Neuronal stem cell (in vitro differentiated cells): ENCODE measurements at regions not wholly inside any gene's neighbourhood (a gene's known extent, or its start where the extent isn't known, plus 50 kb on each side); places are given as distances from the start of the nearest gene placed in this dataset.

Source experiments
- DNase-seq: peaks from one replicate; pipeline ENCODE4 v3.0.0-alpha.2; 2013; ENCODE audit warnings: low spot score
- H2AFZ ChIP-seq: one replicate; pipeline ENCODE4 v1.6.1; 2013; ENCODE audit warnings: mild to moderate bottlenecking, low read length, inconsistent platforms
- H2AK5ac ChIP-seq: 2 replicates; pipeline ENCODE4 v1.6.1; 2013; ENCODE audit warnings: low read depth, mild to moderate bottlenecking, inconsistent platforms, low read length, moderate library complexity, mixed read lengths
- H2BK120ac ChIP-seq: 2 replicates; pipeline ENCODE4 v1.6.1; 2013; ENCODE audit warnings: low read depth, mild to moderate bottlenecking, inconsistent platforms, low read length, moderate library complexity, mixed read lengths
- H2BK12ac ChIP-seq: one replicate; pipeline ENCODE4 v1.6.1; 2013; ENCODE audit warnings: low read length, inconsistent platforms
- H2BK15ac ChIP-seq: 2 replicates; pipeline ENCODE4 v1.6.1; 2013; ENCODE audit warnings: mild to moderate bottlenecking, low read length, inconsistent platforms, mixed read lengths
- H2BK5ac ChIP-seq: one replicate; pipeline ENCODE4 v1.6.1; 2013; ENCODE audit warnings: inconsistent platforms, mild to moderate bottlenecking, low read length, moderate library complexity
- H3K14ac ChIP-seq: one replicate; pipeline ENCODE4 v1.6.1; 2013; ENCODE audit warnings: low read length, inconsistent platforms
- H3K18ac ChIP-seq: 2 replicates; pipeline ENCODE4 v1.6.1; 2013; ENCODE audit warnings: low read length, inconsistent platforms
- H3K23ac ChIP-seq: 2 replicates; pipeline ENCODE4 v1.6.1; 2013; ENCODE audit warnings: low read depth, mild to moderate bottlenecking, mixed read lengths, low read length, inconsistent platforms; ENCODE audit not compliant: poor library complexity
- H3K27ac ChIP-seq: replicated peaks from 3 replicates; pipeline ENCODE4 v1.5.1; 2013; ENCODE audit warnings: low read length, inconsistent platforms
- H3K27me3 ChIP-seq, 3 experiments: 2 replicates each; pipeline ENCODE4 v1.6.1; 2013; ENCODE audit warnings: low read length in 3 of 3, mild to moderate bottlenecking in 2 of 3, inconsistent platforms in 1 of 3, low read depth in 1 of 3, mixed read lengths in 1 of 3, moderate library complexity in 1 of 3; ENCODE audit not compliant: control insufficient read depth in 3 of 3, insufficient read depth in 3 of 3
- H3K36me3 ChIP-seq, 2 donors: replicated peaks in 1 of 2; 2 replicates each; pipeline ENCODE4 v1.6.1; 2013; ENCODE audit warnings: low read length in 2 of 2; ENCODE audit not compliant: control insufficient read depth in 2 of 2, insufficient read depth in 2 of 2
- H3K4ac ChIP-seq: 2 replicates; pipeline ENCODE4 v1.6.1; 2013; ENCODE audit warnings: inconsistent platforms, mild to moderate bottlenecking, low read length, moderate library complexity
- H3K4me1 ChIP-seq, 2 donors: 1 replicate in 1 of 2; 2 replicates in 1 of 2; pipeline ENCODE4 v1.6.1; 2013; ENCODE audit warnings: low read length in 2 of 2, low read depth in 1 of 2; ENCODE audit not compliant: control insufficient read depth in 2 of 2, insufficient read depth in 1 of 2
- H3K4me2 ChIP-seq: one replicate; pipeline ENCODE4 v1.6.1; 2013; ENCODE audit warnings: mild to moderate bottlenecking, low read length, inconsistent platforms; ENCODE audit not compliant: insufficient read depth, poor library complexity, severe bottlenecking
- H3K4me3 ChIP-seq, 2 donors: 2 replicates each; pipeline ENCODE4 v1.5.1; 2013; ENCODE audit warnings: low read length in 2 of 2, mild to moderate bottlenecking in 2 of 2, inconsistent platforms in 1 of 2, moderate library complexity in 1 of 2
- H3K79me1 ChIP-seq: one replicate; pipeline ENCODE4 v1.6.1; 2013; ENCODE audit warnings: low read depth, mild to moderate bottlenecking, inconsistent platforms, low read length, moderate library complexity
- H3K9ac ChIP-seq: one replicate; pipeline ENCODE4 v1.6.1; 2013; ENCODE audit warnings: mild to moderate bottlenecking, low read depth, low read length, inconsistent platforms; ENCODE audit not compliant: poor library complexity
- H3K9me3 ChIP-seq, 2 donors: replicated peaks in 1 of 2; 2 replicates each; pipeline versions ENCODE3 to v1.6.1; 2013; ENCODE audit warnings: low read length in 2 of 2, mild to moderate bottlenecking in 2 of 2, inconsistent platforms in 1 of 2, low read depth in 1 of 2, mixed read lengths in 1 of 2, moderate library complexity in 1 of 2; ENCODE audit not compliant: control insufficient read depth in 2 of 2, insufficient read depth in 1 of 2
- H4K8ac ChIP-seq: one replicate; pipeline ENCODE4 v1.6.1; 2013; ENCODE audit warnings: low read depth, mild to moderate bottlenecking, inconsistent platforms, low read length, moderate library complexity
- H4K91ac ChIP-seq: one replicate; pipeline ENCODE4 v1.6.1; 2013; ENCODE audit warnings: low read length, low read depth, mild to moderate bottlenecking, inconsistent platforms; ENCODE audit not compliant: poor library complexity
- WGBS, 2 donors: extraction: QIAGEN DNeasy Blood & Tissue Kit; methylation state at CpG; one replicate each; pipeline ENCODE4 v1.1.7; 2013; ENCODE audit warnings: missing lambda C conversion rate in 2 of 2, mixed read lengths in 1 of 2; ENCODE audit not compliant: insufficient read length in 2 of 2, insufficient replicate concordance in 1 of 2; ENCODE audit errors: extremely low coverage in 2 of 2; 5-methylcytosine and 5-hydroxymethylcytosine counted together

- H4K8ac ChIP-seq, result no peak overlapping the region
- no peak for DNase-seq
- no peaks in the 10 kb centered on the region for H3K27me3 ChIP-seq
- no peak overlapping the region for H2BK15ac ChIP-seq
- no peak overlapping the region for H3K4me2 ChIP-seq
- no CpG with 5 or more reads among the region's 8 CpGs for WGBS, 2 donors
- no peaks in the 10 kb centered on the region for H3K36me3 ChIP-seq
- no peaks in the 10 kb centered on the region for H3K4me1 ChIP-seq
- no peaks in the 10 kb centered on the region for H3K79me1 ChIP-seq
- H4K91ac ChIP-seq, result no peak overlapping the region
- H3K14ac ChIP-seq, result no peak overlapping the region
- no peaks in the 10 kb centered on the region for H3K9me3 ChIP-seq
- no peak overlapping the region for H3K27ac ChIP-seq
- H2BK120ac ChIP-seq, result no peak overlapping the region
- H3K9ac ChIP-seq, result no peak overlapping the region
- H3K4me3 ChIP-seq, result no peak overlapping the region
- H3K18ac ChIP-seq, result no peak overlapping the region
- no peak overlapping the region for H3K4ac ChIP-seq
- H2BK5ac ChIP-seq, result no peak overlapping the region
- no peak overlapping the region for H2AK5ac ChIP-seq
- H3K23ac ChIP-seq, result no peak overlapping the region
- no peak overlapping the region for H2AFZ ChIP-seq
- no peak overlapping the region for H2BK12ac ChIP-seq
Measured at GRCh38 chr12:62014330-62014729, 245.9 kb upstream of the USP15 start.

- Histone ChIP-seq H3K4me1 (no peaks in the 10 kb centered on the region), H3K9ac (no peak overlapping the region), H4K91ac (no peak overlapping the region), H2BK5ac (no peak overlapping the region), H3K79me1 (no peaks in the 10 kb centered on the region), H3K14ac (no peak overlapping the region), H3K4ac (no peak overlapping the region), H2AK5ac (no peak overlapping the region), H3K4me3 (no peak overlapping the region), H2BK15ac (no peak overlapping the region), H3K23ac (no peak overlapping the region), H3K27me3 (no peaks in the 10 kb centered on the region), H2BK12ac (no peak overlapping the region), H2BK120ac (no peak overlapping the region), H3K18ac (no peak overlapping the region), H3K27ac (no peak overlapping the region), H3K36me3 (no peaks in the 10 kb centered on the region), H2AFZ (no peak overlapping the region), H4K8ac (no peak overlapping the region), H3K4me2 (no peak overlapping the region), H3K9me3 (no peaks in the 10 kb centered on the region)
- no CpG with 5 or more reads among the region's 3 CpGs for WGBS, 2 donors
- no peak for DNase-seq
Measured at GRCh38 chr12:62016021-62016420, 244.2 kb upstream of the USP15 start.

- Histone ChIP-seq H2BK15ac (no peak overlapping the region), H3K4me2 (no peak overlapping the region), H2AFZ (no peak overlapping the region), H3K27me3 (no peaks in the 10 kb centered on the region), H4K91ac (no peak overlapping the region), H2AK5ac (no peak overlapping the region), H3K79me1 (no peaks in the 10 kb centered on the region), H3K23ac (no peak overlapping the region), H3K36me3 (no peaks in the 10 kb centered on the region), H3K4me1 (no peaks in the 10 kb centered on the region), H3K4me3 (no peak overlapping the region), H2BK12ac (no peak overlapping the region), H3K9me3 (no peaks in the 10 kb centered on the region), H3K27ac (no peak overlapping the region), H3K14ac (no peak overlapping the region), H2BK120ac (no peak overlapping the region), H3K4ac (no peak overlapping the region), H3K9ac (no peak overlapping the region), H2BK5ac (no peak overlapping the region), H4K8ac (no peak overlapping the region), H3K18ac (peak overlapping the region; percentile 7)
- WGBS, 2 donors, result no CpG with 5 or more reads among the region's 6 CpGs
- DNase-seq, result no peak
Measured at GRCh38 chr12:62021808-62022207, 238.4 kb upstream of the USP15 start.

GRCh38 chr12:62028536-62028935 is 231.7 kb upstream of the USP15 start:
- Histone ChIP-seq H3K36me3 (no peaks in the 10 kb centered on the region), H3K27ac (no peak overlapping the region), H3K4ac (no peak overlapping the region), H3K4me2 (no peak overlapping the region), H3K4me3 (no peak overlapping the region), H3K9ac (no peak overlapping the region), H2BK15ac (no peak overlapping the region), H3K9me3 (no peaks in the 10 kb centered on the region), H3K14ac (no peak overlapping the region), H3K79me1 (no peaks in the 10 kb centered on the region), H2BK12ac (no peak overlapping the region), H2BK5ac (no peak overlapping the region), H3K4me1 (no peaks in the 10 kb centered on the region), H2AFZ (no peak overlapping the region), H2AK5ac (no peak overlapping the region), H4K8ac (no peak overlapping the region), H3K18ac (no peak overlapping the region), H4K91ac (no peak overlapping the region), H3K27me3 (no peaks in the 10 kb centered on the region), H2BK120ac (no peak overlapping the region), H3K23ac (no peak overlapping the region)
- DNase-seq, result no peak
- WGBS, 2 donors, result no CpG with 5 or more reads among the region's 1 CpG
